Tibial nerve (tissue), 3 donors: ENCODE measurements at regions not wholly inside any gene's neighbourhood (a gene's known extent, or its start where the extent isn't known, plus 50 kb on each side); places are given as distances from the start of the nearest gene placed in this dataset.

ENCODE experiments used
- POLR2A ChIP-seq, 2 donors: fragments of 450-650 bp; IDR thresholded peaks; one replicate each; pipeline ENCODE4 v1.6.1; 2017; ENCODE audit warnings: antibody characterized with exemption in 2 of 2, mild to moderate bottlenecking in 2 of 2, moderate library complexity in 2 of 2
- TF ChIP-seq, protein P1 (sequence below), 5 experiments: fragments of 200-600 bp in 3 of 5; fragments of 450-650 bp in 2 of 5; sonication (generic) in 3 of 5; IDR thresholded peaks; one replicate each; pipeline ENCODE4 v1.5.1; 2016 to 2019; ENCODE audit warnings: antibody characterized with exemption in 5 of 5, mild to moderate bottlenecking in 3 of 5, moderate library complexity in 2 of 5

DNA sequence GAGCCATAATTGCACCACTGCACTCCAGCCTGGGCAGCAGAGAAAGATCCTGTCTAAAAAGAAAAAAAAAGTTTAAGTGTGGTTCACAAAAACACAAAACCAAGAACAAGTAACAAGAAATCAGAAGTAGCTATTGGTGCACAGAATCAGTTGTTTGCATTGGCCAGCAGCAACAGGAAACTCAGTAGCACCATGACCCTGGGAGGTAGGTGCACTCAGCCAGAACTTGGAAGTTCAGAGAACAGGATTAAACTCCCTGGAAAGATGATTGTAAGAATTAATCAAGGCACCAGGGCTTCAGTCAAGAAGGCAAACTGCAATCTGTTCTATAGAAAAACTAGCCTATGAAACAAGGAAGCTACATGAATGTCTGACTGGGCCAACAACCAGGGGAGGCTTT lies 267.9 kb downstream of the COL12A1 start:
- TF ChIP-seq, protein P1, sequence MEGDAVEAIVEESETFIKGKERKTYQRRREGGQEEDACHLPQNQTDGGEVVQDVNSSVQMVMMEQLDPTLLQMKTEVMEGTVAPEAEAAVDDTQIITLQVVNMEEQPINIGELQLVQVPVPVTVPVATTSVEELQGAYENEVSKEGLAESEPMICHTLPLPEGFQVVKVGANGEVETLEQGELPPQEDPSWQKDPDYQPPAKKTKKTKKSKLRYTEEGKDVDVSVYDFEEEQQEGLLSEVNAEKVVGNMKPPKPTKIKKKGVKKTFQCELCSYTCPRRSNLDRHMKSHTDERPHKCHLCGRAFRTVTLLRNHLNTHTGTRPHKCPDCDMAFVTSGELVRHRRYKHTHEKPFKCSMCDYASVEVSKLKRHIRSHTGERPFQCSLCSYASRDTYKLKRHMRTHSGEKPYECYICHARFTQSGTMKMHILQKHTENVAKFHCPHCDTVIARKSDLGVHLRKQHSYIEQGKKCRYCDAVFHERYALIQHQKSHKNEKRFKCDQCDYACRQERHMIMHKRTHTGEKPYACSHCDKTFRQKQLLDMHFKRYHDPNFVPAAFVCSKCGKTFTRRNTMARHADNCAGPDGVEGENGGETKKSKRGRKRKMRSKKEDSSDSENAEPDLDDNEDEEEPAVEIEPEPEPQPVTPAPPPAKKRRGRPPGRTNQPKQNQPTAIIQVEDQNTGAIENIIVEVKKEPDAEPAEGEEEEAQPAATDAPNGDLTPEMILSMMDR (IDR thresholded peaks at IDR 0.05): no peak
- TF ChIP-seq POLR2A (IDR thresholded peaks at IDR 0.05): no peak
